ENCODE measurements at regions not wholly inside any gene's neighbourhood (a gene's known extent, or its start where the extent isn't known, plus 50 kb on each side); places are given as distances from the start of the nearest gene placed in this dataset.

DNA sequence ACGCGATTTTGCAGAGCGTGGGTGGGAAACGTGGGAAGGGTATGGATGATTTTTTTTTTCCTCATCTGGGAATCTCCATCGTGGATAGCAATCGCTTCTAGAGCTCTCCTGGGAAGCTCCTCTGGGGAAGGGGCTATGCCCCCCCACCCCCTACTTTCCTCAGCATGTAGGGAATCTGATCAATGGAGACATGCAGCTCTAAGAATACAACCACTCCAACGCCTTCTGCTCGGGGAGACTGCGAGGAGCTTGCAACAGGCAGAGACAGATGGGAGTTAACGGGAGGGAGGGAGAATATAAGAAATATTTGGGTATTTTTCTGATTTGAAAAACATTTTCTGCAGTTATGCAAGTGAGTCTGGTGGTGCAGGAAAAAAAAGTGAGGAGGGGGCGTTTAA is 104.6 kb upstream of the HSD17B12 start:
- no peak for DNase-seq (ENCODE audit: low spot score)

- DNase-seq (ENCODE audit: low spot score): no peak
Measured at GRCh38 chr11:43576320-43576802, 104.2 kb upstream of the HSD17B12 start.

- peak; percentile 86 for DNase-seq (ENCODE audit: low spot score)
Measured at GRCh38 chr11:43576803-43577521, 103.6 kb upstream of the HSD17B12 start.

GRCh38 chr11:43577566-43578264 is 102.8 kb upstream of the HSD17B12 start:
- DNase-seq (ENCODE audit: low spot score): no peak

DNA sequence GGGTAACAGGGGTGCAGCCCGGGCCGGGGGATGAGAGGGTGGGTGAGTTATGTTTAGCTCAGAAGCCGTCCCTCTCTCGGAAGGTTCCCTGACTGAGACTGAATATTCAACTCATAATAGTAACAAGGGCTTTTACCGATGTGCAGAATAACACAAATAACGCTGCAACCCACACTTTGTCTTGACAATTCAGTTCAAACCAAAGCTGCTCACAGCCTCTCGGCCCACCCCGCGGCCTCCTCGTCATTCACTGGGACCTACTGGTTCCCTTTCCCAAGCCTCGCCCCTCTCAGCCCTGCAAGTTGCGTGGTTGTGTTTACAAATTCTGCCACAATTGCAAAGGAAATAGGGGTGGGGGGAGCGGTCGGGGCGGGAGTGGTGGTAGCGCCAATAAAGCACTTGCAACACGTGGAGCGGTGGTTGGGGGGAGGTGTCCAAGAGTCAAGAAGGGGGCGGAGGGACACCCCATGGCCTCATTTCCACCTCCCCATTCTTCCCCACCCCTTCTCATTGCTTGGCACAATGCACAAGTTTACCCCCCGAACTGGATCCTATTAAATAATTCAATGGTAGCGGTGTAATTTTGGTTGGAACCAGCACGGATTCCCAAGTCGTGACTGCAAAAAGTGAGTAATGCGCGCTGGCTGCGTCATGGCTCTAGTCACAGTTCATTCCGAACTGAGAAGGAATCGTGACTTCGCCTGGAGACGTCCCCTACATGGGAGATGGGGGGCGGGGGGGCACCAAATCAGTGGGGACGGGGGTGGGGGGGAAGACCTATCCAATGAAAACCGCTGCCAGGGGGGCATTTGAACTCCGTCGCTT is 102.0 kb upstream of the HSD17B12 start:
- no peak for DNase-seq (ENCODE audit: low spot score)

DNA sequence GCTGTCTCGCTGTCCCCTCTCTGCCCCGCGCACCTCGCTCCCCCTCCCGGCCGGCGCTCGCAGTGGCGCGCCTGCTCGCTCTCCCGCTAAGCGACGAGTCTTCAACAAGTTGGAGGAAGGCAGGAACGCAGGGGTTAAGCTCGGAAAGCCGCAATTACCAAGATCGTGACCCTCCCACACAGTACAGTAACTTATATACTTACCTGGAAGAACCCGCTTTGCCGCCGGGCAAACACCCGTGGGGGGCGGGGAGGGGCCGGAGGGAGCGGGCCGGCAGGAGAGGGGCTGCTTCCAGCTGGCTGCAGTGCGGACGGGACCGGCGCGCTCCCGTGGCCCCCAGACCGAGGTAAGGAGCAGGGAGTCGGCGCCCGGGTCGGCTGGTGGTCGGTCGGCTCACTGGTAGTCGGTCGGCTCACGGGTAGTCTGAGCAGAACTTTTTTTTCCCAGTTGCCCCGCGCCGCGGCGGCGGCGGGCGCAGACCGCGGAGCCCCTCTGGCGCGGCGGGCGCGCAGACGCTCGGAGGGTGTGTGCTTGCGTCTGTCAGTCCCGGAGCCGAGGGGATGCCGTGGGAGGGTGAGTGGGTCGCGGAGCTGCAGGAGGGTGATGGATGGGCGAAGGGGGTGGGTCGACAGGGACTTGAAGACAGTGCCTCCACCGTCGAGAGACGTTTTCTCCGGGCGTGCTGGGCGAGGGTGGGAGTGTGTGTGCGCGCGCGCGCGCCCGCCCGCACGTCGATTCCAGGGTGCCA is 101.2 kb upstream of the HSD17B12 start:
- peak; percentile 67 for DNase-seq (ENCODE audit: low spot score)

GRCh38 chr11:43579919-43580276 is 100.6 kb upstream of the HSD17B12 start:
- no peak for DNase-seq (ENCODE audit: low spot score)

DNA sequence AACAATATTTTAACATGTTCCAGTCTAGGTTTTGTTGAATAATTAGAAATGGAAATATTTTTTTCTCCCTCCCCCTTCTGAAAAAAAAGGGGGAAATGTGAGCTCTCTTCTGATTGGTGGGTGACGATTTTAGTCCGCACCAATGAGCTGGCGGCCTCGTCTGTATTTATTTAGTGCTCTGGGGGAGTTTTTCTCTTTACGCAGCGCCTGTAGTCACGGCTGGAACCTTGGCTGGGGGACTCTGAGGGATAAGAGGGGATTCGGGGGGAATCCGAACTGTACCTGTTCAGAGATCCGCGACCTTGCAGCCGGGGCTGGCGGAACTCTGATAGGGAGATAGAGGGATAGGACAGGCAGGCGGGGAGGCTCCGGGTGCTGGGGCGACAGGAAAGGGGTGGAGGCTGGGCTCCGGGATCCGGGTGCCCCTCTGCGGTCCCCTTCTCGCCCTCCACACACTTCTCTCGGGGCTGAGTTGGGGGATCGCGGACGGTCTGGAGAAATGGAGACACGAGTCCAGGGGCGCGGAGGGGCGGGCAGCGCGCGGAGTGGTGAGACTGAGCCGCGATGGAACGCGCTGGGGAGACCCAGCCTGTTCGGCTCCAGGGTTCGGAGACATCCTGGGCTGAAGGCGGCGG is 99.7 kb upstream of the HSD17B12 start:
- peak; percentile 54 for DNase-seq (ENCODE audit: low spot score)

GRCh38 chr11:43581370-43582023 is 99.0 kb upstream of the HSD17B12 start:
- DNase-seq (ENCODE audit: low spot score): no peak

DNA sequence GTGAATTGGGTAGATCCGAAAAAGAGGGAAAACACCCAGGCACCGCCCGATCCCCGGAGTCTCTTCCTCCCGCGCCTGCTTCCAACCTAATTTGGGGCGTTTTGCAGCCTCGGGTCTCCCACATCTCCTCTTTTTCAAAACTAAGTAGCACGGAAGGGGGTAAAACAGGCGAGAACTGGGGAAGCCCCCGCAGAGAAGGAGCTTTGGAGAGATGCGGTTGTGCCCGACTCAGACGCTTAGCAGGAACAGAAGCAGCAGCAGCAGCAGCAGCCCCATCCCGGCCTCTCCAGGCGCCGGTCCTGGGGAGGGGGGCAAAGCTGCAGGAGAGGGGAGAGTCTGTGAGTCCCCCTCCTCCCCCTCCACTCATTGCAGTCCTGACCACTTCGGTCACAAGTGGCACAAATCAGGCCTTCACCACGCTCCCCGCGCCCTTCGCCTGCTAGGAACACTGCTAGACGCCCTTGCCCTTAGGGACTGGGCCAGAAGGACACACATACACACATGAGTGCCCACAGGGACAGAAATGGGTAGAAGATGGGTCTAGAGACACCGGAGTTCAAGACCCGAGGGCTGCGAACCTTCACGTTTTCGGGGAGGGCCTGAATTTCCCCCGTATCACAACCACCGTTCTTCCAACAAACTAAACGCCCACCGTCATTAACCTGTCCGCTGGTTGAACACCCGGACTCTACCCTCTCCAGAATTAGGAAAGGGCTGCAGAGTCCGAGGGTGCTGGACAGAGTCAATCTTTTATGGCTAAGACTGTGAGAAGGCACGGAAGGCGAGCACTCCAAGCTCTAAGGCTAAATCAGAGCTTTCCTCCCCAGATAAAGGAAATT is 98.3 kb upstream of the HSD17B12 start:
- no peak for DNase-seq (ENCODE audit: low spot score)

GRCh38 chr11:43582863-43583462 is 97.6 kb upstream of the HSD17B12 start:
- DNase-seq (ENCODE audit: low spot score): peak; percentile 20

DNA sequence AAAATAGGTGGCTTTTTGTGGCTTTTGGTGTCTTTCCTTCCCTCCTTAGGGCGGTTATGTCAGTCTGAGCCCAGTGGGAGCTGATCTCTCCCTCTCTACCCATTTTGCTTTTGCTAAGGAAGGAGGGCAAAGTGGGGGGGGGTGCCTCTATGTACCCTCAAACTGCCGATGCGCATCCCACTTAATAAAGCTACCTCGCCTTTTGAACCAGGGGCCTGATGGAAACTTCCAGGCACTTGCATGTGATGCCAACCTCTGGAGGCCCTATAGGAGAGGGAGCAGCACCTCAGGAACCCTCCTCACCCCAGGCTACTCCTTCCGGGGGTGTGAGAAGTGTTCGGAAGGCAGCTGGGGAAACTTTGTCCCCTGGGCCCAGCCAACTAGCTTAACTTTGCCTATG is 97.0 kb upstream of the HSD17B12 start:
- no peak for DNase-seq (ENCODE audit: low spot score)

DNA sequence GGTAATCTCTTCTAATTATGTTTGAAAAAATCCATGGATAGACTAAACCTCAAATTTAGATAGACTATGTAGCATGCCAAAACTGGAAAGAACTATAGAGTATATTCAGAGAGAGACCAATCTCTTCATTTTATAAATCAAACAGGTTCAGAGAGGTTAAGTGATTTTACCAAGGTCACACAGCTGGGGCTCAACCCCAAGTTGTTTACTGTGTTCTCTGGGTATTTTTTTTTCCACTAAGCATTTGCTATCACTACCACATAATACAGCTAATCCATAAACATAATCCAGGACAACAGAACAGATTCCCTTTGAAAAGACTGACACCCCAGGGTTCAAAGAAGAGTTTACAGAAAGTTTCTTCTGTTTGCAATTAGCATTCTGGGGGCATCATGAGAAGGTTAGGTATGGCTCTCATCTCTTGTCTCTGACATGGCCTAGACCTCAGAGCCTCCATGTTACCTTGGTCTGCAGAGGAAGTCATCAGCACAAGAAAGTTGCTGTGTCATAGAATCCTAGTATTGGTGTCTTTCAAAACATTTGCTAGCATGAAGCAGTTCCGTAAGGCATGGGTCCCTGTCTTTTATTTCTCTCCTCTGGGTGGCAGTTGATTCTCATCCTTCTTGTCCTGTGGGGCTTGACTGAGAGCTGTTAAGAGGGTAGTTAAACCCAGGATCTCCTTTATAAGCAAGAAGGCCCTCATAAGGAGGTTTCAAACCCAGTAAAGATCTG is 94.5 kb upstream of the HSD17B12 start:
- no peak for DNase-seq (ENCODE audit: low spot score)

DNA sequence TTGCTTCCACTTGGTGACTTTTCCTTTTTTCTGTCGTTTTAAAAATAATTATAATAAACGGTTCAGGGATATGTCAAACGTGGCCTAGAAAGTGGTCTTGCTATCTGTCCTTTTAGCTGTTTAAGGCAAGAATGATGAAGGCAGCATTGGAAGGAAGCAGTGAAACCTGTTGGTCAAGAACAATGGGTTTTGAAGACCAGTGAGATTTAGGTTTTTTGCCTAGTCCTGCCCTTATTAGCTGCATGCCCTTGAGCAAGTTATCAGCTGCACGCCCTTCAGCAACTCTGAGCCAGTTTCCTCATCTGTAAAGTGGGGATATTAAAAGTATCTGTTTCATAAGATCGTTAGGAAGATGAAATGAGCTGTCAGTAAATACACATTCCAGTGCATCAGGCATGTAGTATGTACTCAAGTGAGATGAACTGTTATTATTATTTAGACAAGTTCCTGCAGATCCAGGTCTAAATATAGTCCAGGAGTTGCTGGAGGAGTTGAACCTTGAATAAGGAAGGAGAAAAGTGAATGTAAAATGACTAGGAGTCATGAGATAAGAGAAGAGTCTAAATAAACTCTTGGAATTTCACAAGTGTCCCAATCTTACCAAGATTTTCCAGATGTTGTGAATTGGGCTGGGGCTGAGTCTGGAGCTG is 90.8 kb upstream of the HSD17B12 start:
- no peak for DNase-seq (ENCODE audit: low spot score)

DNA sequence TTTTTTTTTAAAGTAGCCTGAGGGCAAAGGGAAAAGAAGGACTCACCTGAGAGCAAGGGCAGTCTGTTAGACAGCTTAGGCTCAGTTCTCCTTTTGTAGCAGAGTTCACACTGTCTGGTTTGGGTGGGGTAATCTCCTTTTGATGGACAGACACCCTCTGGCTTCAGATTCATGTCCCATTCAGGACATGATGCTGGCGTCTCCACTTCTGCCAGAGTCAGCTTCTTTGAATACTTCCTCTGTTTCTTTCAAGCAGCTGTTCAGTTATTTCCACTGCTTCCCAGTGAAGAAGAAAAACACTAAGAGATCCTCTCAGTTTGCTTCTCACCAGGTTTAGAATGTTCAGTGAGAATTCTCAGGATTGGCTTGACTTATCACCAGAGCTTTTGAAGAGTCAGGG is 79.0 kb upstream of the HSD17B12 start:
- no peak for DNase-seq (ENCODE audit: low spot score)

GRCh38 chr11:43602670-43603069 is 77.9 kb upstream of the HSD17B12 start:
- no peak for DNase-seq (ENCODE audit: low spot score)

- DNase-seq (ENCODE audit: low spot score): no peak
Measured at GRCh38 chr11:43614214-43614613, 66.3 kb upstream of the HSD17B12 start.

DNA sequence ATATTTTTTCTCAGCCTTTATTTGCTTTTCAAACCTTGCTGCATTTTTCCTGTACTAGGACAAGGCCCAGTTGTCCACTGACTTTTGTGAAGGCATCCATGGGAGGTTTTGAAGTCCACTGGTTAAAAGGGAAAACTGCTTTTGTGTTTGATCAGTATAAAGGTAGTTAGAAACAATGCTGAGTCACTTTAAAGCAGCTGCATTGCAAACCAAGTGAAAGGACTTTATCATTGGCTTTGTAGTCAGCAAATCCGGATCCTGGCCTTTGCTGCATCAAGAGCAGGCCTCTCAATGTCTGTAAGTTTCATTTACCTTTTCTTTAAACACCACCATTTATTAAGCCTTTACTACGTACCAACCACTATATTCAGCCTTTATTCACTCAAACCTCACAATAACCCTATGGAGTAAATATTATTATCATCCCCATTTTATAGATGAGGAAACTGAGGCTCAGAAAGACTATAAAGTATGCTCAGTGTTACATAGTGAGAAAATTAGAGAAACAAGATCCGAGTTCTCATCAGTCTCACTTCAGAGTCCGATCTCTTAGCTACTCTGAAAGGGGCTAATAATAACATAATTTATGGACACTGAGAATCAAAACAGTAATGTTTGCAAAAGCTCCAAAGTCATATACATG is 60.6 kb upstream of the HSD17B12 start:
- DNase-seq (ENCODE audit: low spot score): no peak
